GM18951 (cell line): ENCODE measurements at regions not wholly inside any gene's neighbourhood (a gene's known extent, or its start where the extent isn't known, plus 50 kb on each side); places are given as distances from the start of the nearest gene placed in this dataset.

ENCODE experiments used
- POLR2A ChIP-seq: IDR thresholded peaks from 4 replicates; pipeline ENCODE4 v1.6.1; 2011; ENCODE audit warnings: mild to moderate bottlenecking; ENCODE audit not compliant: insufficient read length, insufficient read depth; ENCODE audit errors: extremely low read depth
- in situ Hi-C: fragments of 300-500 bp; cut with MboI; formaldehyde crosslinking; loops from one replicate; pipeline ENCODE4 v1.12.0; 2022; ENCODE audit warnings: low sequenced_read_pairs, mixed read lengths, inconsistent platforms; ENCODE audit not compliant: unreplicated experiment

GRCh38 chr2:22867973-22868372 is 517.0 kb upstream of the KLHL29 start:
- TF ChIP-seq POLR2A = no peak
- in situ Hi-C loops = no loop called here

DNA sequence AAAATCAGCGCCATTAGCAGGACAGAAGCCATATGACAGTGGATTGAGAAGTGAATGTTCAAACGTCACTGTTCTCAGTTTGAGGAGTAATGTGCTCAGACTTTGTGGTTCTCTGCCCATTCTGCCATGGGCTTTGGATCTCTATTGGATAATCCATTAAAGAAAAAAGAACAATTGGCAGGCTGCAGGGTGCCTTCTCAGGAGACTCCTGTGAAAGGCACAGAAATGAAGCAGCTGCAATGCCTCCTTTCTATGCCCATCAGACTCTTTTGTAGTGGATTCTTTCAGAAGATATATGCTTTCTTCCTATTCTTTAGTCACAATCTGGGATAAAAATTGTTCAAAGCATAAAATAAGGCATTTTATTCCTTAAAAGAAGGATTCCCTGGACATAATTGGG is 506.9 kb upstream of the KLHL29 start:
- in situ Hi-C loops = no loop called here
- no peak for TF ChIP-seq POLR2A

GRCh38 chr2:22879009-22879863 is 505.7 kb upstream of the KLHL29 start:
- no peak for TF ChIP-seq POLR2A
- in situ Hi-C loops = no loop called here

DNA sequence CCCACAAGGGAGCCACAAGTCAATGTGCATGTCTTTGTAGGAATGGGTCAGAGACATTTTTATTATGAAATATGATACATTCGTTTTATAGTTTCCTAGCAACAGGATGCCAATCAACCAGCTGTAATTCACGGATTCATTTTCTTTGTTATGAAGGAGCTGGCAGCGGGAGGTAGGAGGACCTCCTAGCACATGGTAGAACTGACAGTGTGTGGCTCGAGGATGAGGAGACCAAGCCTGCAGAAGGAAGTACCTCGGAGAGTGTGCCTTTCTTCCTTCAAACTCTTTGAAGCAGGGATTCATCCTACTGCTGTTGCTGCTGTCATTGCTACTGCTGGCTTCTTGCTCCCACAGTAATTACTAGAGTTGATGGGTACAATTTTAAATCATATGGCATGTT is 504.8 kb upstream of the KLHL29 start:
- TF ChIP-seq POLR2A = no peak
- in situ Hi-C loops = no loop called here

- TF ChIP-seq POLR2A = no peak
- in situ Hi-C loops = no loop called here
Measured at GRCh38 chr2:22882011-22882410, 503.0 kb upstream of the KLHL29 start.

- in situ Hi-C loops = no loop called here
- no peak for TF ChIP-seq POLR2A
Measured at GRCh38 chr2:22882643-22883042, 502.3 kb upstream of the KLHL29 start.

DNA sequence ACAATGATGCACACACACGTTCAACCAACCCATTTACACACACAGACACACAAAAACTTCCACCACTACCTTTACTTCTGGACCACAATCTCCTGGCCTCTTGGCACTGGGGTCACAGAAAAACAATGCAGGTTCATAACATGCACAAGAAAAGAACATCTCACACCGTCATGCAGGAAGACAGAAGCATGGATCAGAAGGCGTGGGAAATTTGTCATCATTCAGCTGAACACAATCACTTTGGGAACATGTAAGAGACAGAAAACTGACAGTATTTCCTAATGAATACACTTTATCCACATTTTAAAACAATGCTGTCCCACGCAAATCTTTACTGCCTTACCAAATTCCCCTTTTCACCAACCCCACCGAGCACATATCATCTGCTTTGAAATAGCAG is 501.9 kb upstream of the KLHL29 start:
- TF ChIP-seq POLR2A = no peak

GRCh38 chr2:22885245-22885644 is 499.7 kb upstream of the KLHL29 start:
- in situ Hi-C loops = no loop called here
- no peak for TF ChIP-seq POLR2A

More for the DNA sequence above, 501.9 kb upstream of the KLHL29 start:
- in situ Hi-C loops = no loop called here

DNA sequence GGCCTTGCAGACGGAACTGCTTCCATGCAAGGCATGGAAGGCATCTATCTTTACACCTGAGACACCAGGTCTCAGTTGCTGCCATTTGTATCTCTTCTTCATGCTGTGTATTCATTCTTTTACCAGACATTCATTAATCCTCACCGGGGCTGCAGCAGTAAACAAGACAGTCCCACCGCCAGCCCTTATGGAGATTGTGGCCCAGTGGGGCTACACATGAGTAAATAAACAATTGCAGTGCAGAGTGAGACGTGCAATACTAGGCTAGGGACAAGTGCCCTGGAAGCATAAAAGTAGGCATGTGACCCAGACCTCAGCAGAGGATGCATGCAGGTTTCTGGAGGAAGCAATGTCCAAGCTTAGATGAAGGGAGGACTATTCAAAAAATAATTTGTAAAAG is 497.6 kb upstream of the KLHL29 start:
- TF ChIP-seq POLR2A = no peak
- in situ Hi-C loops = no loop called here

DNA sequence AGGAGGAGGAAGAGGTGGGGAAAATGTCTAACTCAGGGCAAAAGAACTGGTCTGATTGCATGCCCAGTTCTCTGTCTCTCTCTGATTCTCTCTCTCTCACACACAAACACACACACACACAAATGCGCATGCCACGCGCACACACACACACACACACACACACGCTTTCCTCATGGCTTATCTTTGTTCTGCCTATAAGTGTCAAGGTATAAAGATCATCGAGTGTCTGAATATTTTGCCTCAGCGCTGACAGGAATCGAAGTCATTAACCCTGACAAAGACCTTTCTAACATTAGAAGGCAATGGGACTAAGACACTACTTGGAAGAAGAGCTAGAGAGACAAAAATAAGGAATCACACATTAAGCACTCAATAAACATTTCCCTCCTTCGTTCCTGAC is 497.1 kb upstream of the KLHL29 start:
- in situ Hi-C loops = no loop called here
- TF ChIP-seq POLR2A = no peak

DNA sequence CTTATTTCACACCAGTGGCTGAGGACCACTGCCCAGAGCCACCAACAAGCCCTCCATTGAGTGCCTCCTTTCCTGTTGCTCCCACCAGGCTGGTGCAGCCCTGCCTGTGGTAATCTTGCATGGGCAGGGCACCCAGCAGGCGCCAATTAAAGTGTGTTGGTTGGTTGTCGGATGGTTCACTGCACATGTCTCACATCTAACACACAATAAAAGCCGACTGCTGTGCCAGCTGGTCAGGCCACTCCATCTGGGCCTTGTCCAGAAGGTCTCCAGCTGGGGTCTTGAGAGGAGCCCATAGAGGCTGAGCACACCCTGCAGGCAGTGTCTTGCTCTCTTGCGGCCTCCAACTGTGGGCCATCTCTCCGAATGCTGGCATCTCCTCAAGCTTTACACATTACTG is 494.8 kb upstream of the KLHL29 start:
- no peak for TF ChIP-seq POLR2A
- in situ Hi-C loops = no loop called here

GRCh38 chr2:22893761-22894517 is 491.0 kb upstream of the KLHL29 start:
- no peak for TF ChIP-seq POLR2A
- in situ Hi-C loops = no loop called here

GRCh38 chr2:22894761-22895160 is 490.2 kb upstream of the KLHL29 start:
- no peak for TF ChIP-seq POLR2A
- in situ Hi-C loops = no loop called here

DNA sequence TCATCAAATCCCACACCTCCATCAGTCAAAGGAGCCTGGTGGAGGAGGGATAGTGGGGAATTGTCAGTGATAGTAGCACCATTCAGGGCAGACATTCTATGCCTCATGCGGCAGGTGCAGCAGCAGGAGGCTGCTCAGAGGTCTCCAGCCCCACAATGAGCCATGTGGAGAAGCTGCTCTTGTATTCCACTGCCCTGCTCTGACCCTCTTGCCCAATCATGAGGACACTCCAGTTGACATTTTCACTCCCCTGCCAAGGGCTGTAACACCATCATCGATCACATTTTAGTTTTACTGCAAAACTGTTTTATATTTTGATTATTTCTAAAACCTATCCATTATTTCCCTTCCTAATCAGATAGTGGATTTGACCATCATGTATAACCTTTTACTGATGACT is 487.6 kb upstream of the KLHL29 start:
- in situ Hi-C loops = no loop called here

GRCh38 chr2:22900674-22901073 is 484.3 kb upstream of the KLHL29 start:
- in situ Hi-C loops = no loop called here
- no peak for TF ChIP-seq POLR2A

More for the DNA sequence above, 487.6 kb upstream of the KLHL29 start:
- TF ChIP-seq POLR2A = no peak
